IMR-90 (cell line): ENCODE measurements at regions not wholly inside any gene's neighbourhood (a gene's known extent, or its start where the extent isn't known, plus 50 kb on each side); places are given as distances from the start of the nearest gene placed in this dataset.

Experiments used
- ATAC-seq: fragments of 200-7000 bp; cut with Tn5 transposase; 2 replicates; pipeline ENCODE4 v1.9.1; 2020; ENCODE audit warnings: low read depth, mild to moderate bottlenecking, moderate library complexity
- BruUV-seq: library from RNA; stranded (reverse); fragments of 400-500 nt; replicated peaks from 2 replicates; lab custom pipeline; 2021; lab: Mats Ljungman, UMichigan
- CTCF ChIA-PET: fragments of 300-600 bp; formaldehyde crosslinking; extraction: SDS; loops from one replicate; lab custom pipeline; 2021; ENCODE audit warnings: antibody characterized with exemption; lab: Yijun Ruan, JAX
- POLR2A ChIA-PET: fragments of 300-600 bp; sonication (Branson Sonifier 250); formaldehyde crosslinking; loops from one replicate; lab custom pipeline; 2022; ENCODE audit warnings: antibody characterized with exemption; ENCODE audit not compliant: unreplicated experiment; lab: Charles Lee
- DNase-seq: peaks from one replicate; pipeline ENCODE4 v3.0.0; 2013
- H2AFZ ChIP-seq: replicated peaks from 2 replicates; pipeline ENCODE3; 2013; ENCODE audit warnings: low read length, mild to moderate bottlenecking; ENCODE audit not compliant: poor library complexity
- H2AK5ac ChIP-seq: 2 replicates; pipeline ENCODE4 v1.6.1; 2013; ENCODE audit warnings: low read depth, low read length, inconsistent platforms
- H2AK9ac ChIP-seq: replicated peaks from 2 replicates; pipeline ENCODE3; 2013; ENCODE audit warnings: mild to moderate bottlenecking, low read depth, low read length, moderate library complexity; ENCODE audit not compliant: poor library complexity
- H2BK120ac ChIP-seq: 2 replicates; pipeline ENCODE4 v1.6.1; 2013; ENCODE audit warnings: low read depth, low read length, inconsistent platforms
- H2BK15ac ChIP-seq: 3 replicates; pipeline ENCODE4 v1.6.1; 2013; ENCODE audit warnings: low read depth, low read length, inconsistent platforms
- H2BK20ac ChIP-seq: 2 replicates; pipeline ENCODE4 v1.6.1; 2013; ENCODE audit warnings: low read depth, mild to moderate bottlenecking, inconsistent platforms, low read length, moderate library complexity
- H2BK5ac ChIP-seq: 2 replicates; pipeline ENCODE4 v1.6.1; 2013; ENCODE audit warnings: mild to moderate bottlenecking, low read depth, low read length, inconsistent platforms; ENCODE audit not compliant: poor library complexity, severe bottlenecking
- H3K14ac ChIP-seq: replicated peaks from 2 replicates; pipeline ENCODE4 v1.6.1; 2013; ENCODE audit warnings: low read depth, low read length, inconsistent platforms
- H3K18ac ChIP-seq: 2 replicates; pipeline ENCODE4 v1.6.1; 2013; ENCODE audit warnings: low read depth, low read length, control low read depth
- H3K23ac ChIP-seq: 2 replicates; pipeline ENCODE4 v1.6.1; 2013; ENCODE audit warnings: low read depth, low read length, inconsistent platforms
- H3K27ac ChIP-seq: 2 replicates; pipeline ENCODE4 v1.5.1; 2013; ENCODE audit warnings: mild to moderate bottlenecking, control low read depth, low read length; ENCODE audit not compliant: insufficient read depth
- H3K27me3 ChIP-seq: 2 replicates; pipeline ENCODE4 v1.6.1; 2013; ENCODE audit warnings: low read length; ENCODE audit not compliant: control insufficient read depth, insufficient read depth
- H3K36me3 ChIP-seq: 2 replicates; pipeline ENCODE4 v1.6.1; 2013; ENCODE audit warnings: low read length, mixed read lengths; ENCODE audit not compliant: control insufficient read depth, insufficient read depth
- H3K4ac ChIP-seq: 2 replicates; pipeline ENCODE4 v1.6.1; 2013; ENCODE audit warnings: low read depth, low read length, inconsistent platforms
- H3K4me1 ChIP-seq: 2 replicates; pipeline ENCODE4 v1.6.1; 2013; ENCODE audit warnings: low read length, mixed read lengths; ENCODE audit not compliant: control insufficient read depth, insufficient read depth
- H3K4me2 ChIP-seq: 2 replicates; pipeline ENCODE4 v1.6.1; 2013; ENCODE audit warnings: low read depth, mild to moderate bottlenecking, control low read depth, low read length, moderate library complexity
- H3K4me3 ChIP-seq: 2 replicates; pipeline ENCODE4 v1.5.1; 2013; ENCODE audit warnings: low read depth, mild to moderate bottlenecking, control low read depth, low read length, moderate library complexity; ENCODE audit not compliant: insufficient read depth
- H3K56ac ChIP-seq: 2 replicates; pipeline ENCODE4 v1.6.1; 2013; ENCODE audit warnings: low read length, inconsistent platforms; ENCODE audit not compliant: insufficient read depth; ENCODE audit errors: extremely low read depth
- H3K79me1 ChIP-seq, 2 experiments: 2 replicates each; pipeline ENCODE4 v1.6.1; 2013; ENCODE audit warnings: low read length in 2 of 2, inconsistent platforms in 1 of 2, low read depth in 1 of 2
- H3K9ac ChIP-seq: 2 replicates; pipeline ENCODE4 v1.6.1; 2013; ENCODE audit warnings: low read depth, low read length, control low read depth
- H3K9me1 ChIP-seq: 2 replicates; pipeline ENCODE4 v1.6.1; 2013; ENCODE audit warnings: low read length, inconsistent platforms; ENCODE audit not compliant: insufficient read depth
- H3K9me3 ChIP-seq: 2 replicates; pipeline ENCODE4 v1.6.1; 2013; ENCODE audit warnings: low read length; ENCODE audit not compliant: control insufficient read depth, insufficient read depth
- H4K20me1 ChIP-seq: 2 replicates; pipeline ENCODE4 v1.6.1; 2013; ENCODE audit warnings: low read length, inconsistent platforms; ENCODE audit not compliant: insufficient read depth
- H4K5ac ChIP-seq: 2 replicates; pipeline ENCODE4 v1.6.1; 2013; ENCODE audit warnings: mild to moderate bottlenecking, low read depth, low read length, control low read depth
- H4K8ac ChIP-seq, 2 experiments: 2 replicates each; pipeline ENCODE4 v1.6.1; 2013; ENCODE audit warnings: low read depth in 2 of 2, low read length in 2 of 2, control low read depth in 1 of 2, inconsistent platforms in 1 of 2
- H4K91ac ChIP-seq: 2 replicates; pipeline ENCODE4 v1.6.1; 2013; ENCODE audit warnings: low read depth, low read length, inconsistent platforms; ENCODE audit not compliant: insufficient read depth
- ELK1 ChIP-seq: fragments of 150-350 bp; IDR thresholded peaks from 2 replicates; pipeline ENCODE4 v1.6.1; 2016; ENCODE audit warnings: low read depth, mild to moderate bottlenecking, low read length, moderate library complexity, borderline replicate concordance
- MAFK ChIP-seq: IDR thresholded peaks from 2 replicates; pipeline ENCODE4 v1.6.1; 2012; ENCODE audit warnings: low read depth, low read length, improper control_type of control experiment
- MAZ ChIP-seq: IDR thresholded peaks from 2 replicates; pipeline ENCODE4 v1.6.1; 2012; ENCODE audit warnings: low read depth, mild to moderate bottlenecking, low read length, improper control_type of control experiment, moderate library complexity, borderline replicate concordance
- RAD21 ChIP-seq: IDR thresholded peaks from 2 replicates; pipeline ENCODE4 v1.6.1; 2012; ENCODE audit warnings: low read length, improper control_type of control experiment
- WGBS, 2 experiments: methylation state at CpG; one replicate each; pipeline versions ENCODE4 v1.1.5 to v1.1.7; 2013; ENCODE audit warnings: missing lambda C conversion rate in 2 of 2; ENCODE audit not compliant: insufficient read length in 1 of 2; ENCODE audit errors: extremely low coverage in 2 of 2; 5-methylcytosine and 5-hydroxymethylcytosine counted together
- dilution Hi-C: fragments of 300-500 bp; cut with HindIII; formaldehyde crosslinking; loops from one replicate; pipeline ENCODE4 v1.14.3; 2018; ENCODE audit warnings: low sequenced_read_pairs; ENCODE audit not compliant: unreplicated experiment
- in situ Hi-C: fragments of 300-500 bp; cut with MboI; formaldehyde crosslinking; loops from 3 replicates; pipeline ENCODE4 v1.14.3; 2019; ENCODE audit warnings: low sequenced_read_pairs, inconsistent platforms, mixed read lengths
- intact Hi-C: fragments of 100-400 bp; cut with micrococcal nuclease; formaldehyde crosslinking; loops from 2 replicates; pipeline ENCODE4 v1.10.0; 2022

DNA sequence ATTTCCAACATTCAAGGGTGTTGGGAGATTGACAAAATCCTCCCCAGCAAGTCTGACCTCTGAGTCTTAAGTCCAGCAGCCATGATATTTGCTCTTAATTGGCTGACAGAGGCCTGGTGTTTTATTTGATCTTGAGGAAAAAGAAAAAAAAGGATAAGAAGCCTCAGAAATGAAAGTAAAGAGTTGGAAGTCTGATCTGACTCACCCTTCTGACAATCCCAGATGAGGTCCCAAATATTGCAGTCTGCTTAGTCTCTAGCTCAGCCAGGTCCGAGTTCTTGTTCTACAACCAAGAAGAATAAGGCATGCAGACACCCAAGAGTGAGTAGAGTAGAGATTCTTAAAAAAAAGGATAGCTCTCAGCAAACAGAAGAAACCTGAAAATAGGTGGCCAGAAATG, 632.5 kb upstream of the ST8SIA4 start:
- H3K56ac ChIP-seq: no peak overlapping the region
- H2BK15ac ChIP-seq: no peak overlapping the region
- no peak overlapping the region for H2AFZ ChIP-seq
- no peak overlapping the region for H3K14ac ChIP-seq
- H3K4ac ChIP-seq: no peak overlapping the region
- no peak for TF ChIP-seq RAD21
- no peak for TF ChIP-seq ELK1
- TF ChIP-seq MAZ: no peak
- TF ChIP-seq MAFK: no peak
- H3K79me1 ChIP-seq: no peaks in the 10 kb centered on the region
- H2AK5ac ChIP-seq: no peak overlapping the region
- no peaks in the 10 kb centered on the region for H3K27me3 ChIP-seq
- in situ Hi-C loops (no loop called here), intact Hi-C loops (no loop called here), dilution Hi-C loops (no loop called here)
- no CpG with 5 or more reads among the region's 1 CpG for WGBS, 2 experiments
- no peak overlapping the region for H3K18ac ChIP-seq
- H2AK9ac ChIP-seq: no peak overlapping the region
- no peak overlapping the region for H3K23ac ChIP-seq
- no TSS peak for BruUV-seq
- H3K36me3 ChIP-seq: no peaks in the 10 kb centered on the region
- no peak overlapping the region for H2BK5ac ChIP-seq
- H2BK120ac ChIP-seq: no peak overlapping the region
- no peak overlapping the region for H4K8ac ChIP-seq
- ChIA-PET POLR2A (no interaction called here), CTCF (no interaction called here)
- no peaks in the 10 kb centered on the region for H4K20me1 ChIP-seq
- no peak overlapping the region for H3K4me3 ChIP-seq
- DNase-seq: peak; percentile 1
- H4K5ac ChIP-seq: no peak overlapping the region
- H3K9me3 ChIP-seq: no peaks in the 10 kb centered on the region; the same call in 1 of the 2 replicates
- no peak overlapping the region for H2BK20ac ChIP-seq
- H3K27ac ChIP-seq: no peak overlapping the region
- H3K9me1 ChIP-seq: no peaks in the 10 kb centered on the region
- no peak overlapping the region for H4K91ac ChIP-seq
- no peaks in the 10 kb centered on the region for H3K4me1 ChIP-seq
- no peak overlapping the region for H3K9ac ChIP-seq
- H3K4me2 ChIP-seq: no peak overlapping the region
- ATAC-seq: no peak
